Loucy (cell line): ENCODE measurements at regions not wholly inside any gene's neighbourhood (a gene's known extent, or its start where the extent isn't known, plus 50 kb on each side); places are given as distances from the start of the nearest gene placed in this dataset.

Experiments used
- H2AFZ ChIP-seq: fragments of 200-600 bp; sonication (generic); 2 replicates; pipeline ENCODE4 v1.6.0; 2016; ENCODE audit warnings: antibody characterized with exemption, mild to moderate bottlenecking, low read length, moderate library complexity
- H3F3A ChIP-seq: fragments of 200-600 bp; 2 replicates; pipeline ENCODE4 v1.6.0; 2016; ENCODE audit warnings: antibody characterized with exemption, low read depth, mild to moderate bottlenecking
- H3K27me3 ChIP-seq: fragments of 200-600 bp; sonication (generic); 2 replicates; pipeline ENCODE4 v1.6.1; 2014; ENCODE audit warnings: low read length, mild to moderate bottlenecking; ENCODE audit not compliant: insufficient read depth, poor library complexity, severe bottlenecking
- H3K36me3 ChIP-seq: fragments of 200-600 bp; sonication (generic); 2 replicates; pipeline ENCODE4 v1.6.1; 2016; ENCODE audit warnings: low read length; ENCODE audit not compliant: insufficient read depth
- H3K4me1 ChIP-seq: fragments of 200-600 bp; sonication (generic); 2 replicates; pipeline ENCODE4 v1.5.1; 2014; ENCODE audit warnings: low read length, mild to moderate bottlenecking; ENCODE audit not compliant: insufficient read depth, poor library complexity, severe bottlenecking
- H3K4me2 ChIP-seq: fragments of 200-600 bp; sonication (generic); 2 replicates; pipeline ENCODE4 v1.6.0; 2014; ENCODE audit warnings: antibody characterized with exemption, low read length, low read depth, mild to moderate bottlenecking; ENCODE audit not compliant: poor library complexity, severe bottlenecking
- H3K4me3 ChIP-seq: fragments of 200-600 bp; sonication (generic); 2 replicates; pipeline ENCODE4 v1.5.1; 2014; ENCODE audit warnings: low read length, mild to moderate bottlenecking, mixed read lengths; ENCODE audit not compliant: poor library complexity, severe bottlenecking
- H3K79me2 ChIP-seq: fragments of 200-600 bp; sonication (generic); 2 replicates; pipeline ENCODE4 v1.6.1; 2014; ENCODE audit warnings: low read length; ENCODE audit not compliant: insufficient read depth
- H3K9ac ChIP-seq: fragments of 200-600 bp; sonication (generic); 2 replicates; pipeline ENCODE4 v1.6.0; 2014; ENCODE audit warnings: mild to moderate bottlenecking, low read depth, low read length, moderate library complexity; ENCODE audit not compliant: poor library complexity, severe bottlenecking
- H3K9me2 ChIP-seq: fragments of 200-600 bp; sonication (generic); replicated peaks from 2 replicates; pipeline ENCODE4 v1.6.1; 2016; ENCODE audit warnings: low read depth, low read length, mixed read lengths
- H3K9me3 ChIP-seq: fragments of 200-600 bp; sonication (generic); 2 replicates; pipeline ENCODE4 v1.6.1; 2014; ENCODE audit warnings: mild to moderate bottlenecking, antibody characterized with exemption, low read length, low read depth; ENCODE audit not compliant: insufficient read depth
- H4K20me1 ChIP-seq: fragments of 200-600 bp; sonication (generic); 2 replicates; pipeline ENCODE4 v1.6.0; 2014; ENCODE audit warnings: antibody characterized with exemption, low read length, mild to moderate bottlenecking; ENCODE audit not compliant: insufficient read depth, poor library complexity, severe bottlenecking
- CTCF ChIP-seq: fragments of 200-600 bp; sonication (generic); conservative IDR thresholded peaks from 2 replicates; pipeline ENCODE4 v1.5.1; 2014; ENCODE audit warnings: mild to moderate bottlenecking, antibody characterized with exemption, low read length
- EZH2phosphoT487 ChIP-seq: fragments of 200-600 bp; IDR thresholded peaks from 2 replicates; pipeline ENCODE4 v1.6.1; 2018; ENCODE audit warnings: antibody characterized with exemption, mild to moderate bottlenecking, moderate library complexity, borderline replicate concordance

GRCh38 chr12:124150168-124150567 is 144.7 kb upstream of the RFLNA start:
- Histone ChIP-seq H3K79me2 (no peaks in the 10 kb centered on the region), H3K36me3 (no peaks in the 10 kb centered on the region), H3K4me3 (no peak overlapping the region), H2AFZ (no peak overlapping the region), H3K9me3 (no peaks in the 10 kb centered on the region), H3F3A (no peaks in the 10 kb centered on the region), H3K4me1 (peaks cover 18% of the 10 kb centered on the region), H3K4me2 (no peak overlapping the region), H3K27me3 (no peaks in the 10 kb centered on the region), H3K9me2 (no peaks in the 10 kb centered on the region), H3K9ac (no peak overlapping the region), H4K20me1 (no peaks in the 10 kb centered on the region)
- no peak for TF ChIP-seq EZH2phosphoT487
- TF ChIP-seq CTCF: no peak

GRCh38 chr12:124151583-124151982 is 143.3 kb upstream of the RFLNA start:
- no peak overlapping the region for H3K4me2 ChIP-seq
- no peaks in the 10 kb centered on the region for H3K9me2 ChIP-seq
- no peaks in the 10 kb centered on the region for H3K79me2 ChIP-seq
- H3F3A ChIP-seq: no peaks in the 10 kb centered on the region
- no peak overlapping the region for H3K9ac ChIP-seq
- H3K9me3 ChIP-seq: no peaks in the 10 kb centered on the region
- H3K4me1 ChIP-seq: peaks cover 18% of the 10 kb centered on the region
- TF ChIP-seq CTCF: no peak
- no peak for TF ChIP-seq EZH2phosphoT487
- H3K27me3 ChIP-seq: no peaks in the 10 kb centered on the region
- no peak overlapping the region for H2AFZ ChIP-seq
- no peaks in the 10 kb centered on the region for H3K36me3 ChIP-seq
- no peaks in the 10 kb centered on the region for H4K20me1 ChIP-seq
- H3K4me3 ChIP-seq: no peak overlapping the region

- no peaks in the 10 kb centered on the region for H3F3A ChIP-seq
- H3K36me3 ChIP-seq: no peaks in the 10 kb centered on the region
- no peak overlapping the region for H3K4me2 ChIP-seq
- no peaks in the 10 kb centered on the region for H3K9me3 ChIP-seq
- H3K27me3 ChIP-seq: no peaks in the 10 kb centered on the region
- TF ChIP-seq EZH2phosphoT487: no peak
- TF ChIP-seq CTCF: no peak
- H2AFZ ChIP-seq: no peak overlapping the region
- H3K4me1 ChIP-seq: peaks cover 13% of the 10 kb centered on the region
- H3K9me2 ChIP-seq: no peaks in the 10 kb centered on the region
- no peak overlapping the region for H3K4me3 ChIP-seq
- no peak overlapping the region for H3K9ac ChIP-seq
- no peaks in the 10 kb centered on the region for H3K79me2 ChIP-seq
- H4K20me1 ChIP-seq: no peaks in the 10 kb centered on the region
These were observed 142.2 kb upstream of the RFLNA start for GRCh38 chr12:124152731-124153130.
